ENCODE measurements at regions not wholly inside any gene's neighbourhood (a gene's known extent, or its start where the extent isn't known, plus 50 kb on each side); places are given as distances from the start of the nearest gene placed in this dataset.

DNA sequence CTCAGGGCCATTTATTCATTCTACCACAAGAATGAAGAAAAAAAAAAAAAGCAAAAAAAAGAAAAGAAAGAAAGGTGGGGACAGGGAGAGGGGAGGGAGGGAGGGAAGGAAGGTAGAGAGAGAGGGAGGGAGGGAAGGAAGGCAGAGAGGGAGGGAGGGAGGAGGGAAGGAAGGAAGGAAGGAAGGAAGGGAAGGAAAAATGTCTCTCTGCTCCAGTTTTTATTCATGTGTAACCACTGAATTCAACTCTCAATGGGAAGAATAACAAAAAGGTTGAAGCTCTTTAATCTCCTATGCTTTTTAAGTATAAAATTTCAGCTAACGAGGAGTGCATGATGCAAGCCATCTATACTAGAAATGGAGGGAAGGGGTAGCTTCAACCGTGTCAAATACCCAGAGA lies 287.3 kb downstream of the MREG start:
- TF ChIP-seq, protein P1, sequence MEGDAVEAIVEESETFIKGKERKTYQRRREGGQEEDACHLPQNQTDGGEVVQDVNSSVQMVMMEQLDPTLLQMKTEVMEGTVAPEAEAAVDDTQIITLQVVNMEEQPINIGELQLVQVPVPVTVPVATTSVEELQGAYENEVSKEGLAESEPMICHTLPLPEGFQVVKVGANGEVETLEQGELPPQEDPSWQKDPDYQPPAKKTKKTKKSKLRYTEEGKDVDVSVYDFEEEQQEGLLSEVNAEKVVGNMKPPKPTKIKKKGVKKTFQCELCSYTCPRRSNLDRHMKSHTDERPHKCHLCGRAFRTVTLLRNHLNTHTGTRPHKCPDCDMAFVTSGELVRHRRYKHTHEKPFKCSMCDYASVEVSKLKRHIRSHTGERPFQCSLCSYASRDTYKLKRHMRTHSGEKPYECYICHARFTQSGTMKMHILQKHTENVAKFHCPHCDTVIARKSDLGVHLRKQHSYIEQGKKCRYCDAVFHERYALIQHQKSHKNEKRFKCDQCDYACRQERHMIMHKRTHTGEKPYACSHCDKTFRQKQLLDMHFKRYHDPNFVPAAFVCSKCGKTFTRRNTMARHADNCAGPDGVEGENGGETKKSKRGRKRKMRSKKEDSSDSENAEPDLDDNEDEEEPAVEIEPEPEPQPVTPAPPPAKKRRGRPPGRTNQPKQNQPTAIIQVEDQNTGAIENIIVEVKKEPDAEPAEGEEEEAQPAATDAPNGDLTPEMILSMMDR (IDR thresholded peaks at IDR 0.05), result no peak
- TF ChIP-seq POLR2AphosphoS5 (IDR thresholded peaks at IDR 0.05) (no peak), POLR2A (IDR thresholded peaks at IDR 0.05) (no peak)
